ENCODE measurements at regions not wholly inside any gene's neighbourhood (a gene's known extent, or its start where the extent isn't known, plus 50 kb on each side); places are given as distances from the start of the nearest gene placed in this dataset.

DNA sequence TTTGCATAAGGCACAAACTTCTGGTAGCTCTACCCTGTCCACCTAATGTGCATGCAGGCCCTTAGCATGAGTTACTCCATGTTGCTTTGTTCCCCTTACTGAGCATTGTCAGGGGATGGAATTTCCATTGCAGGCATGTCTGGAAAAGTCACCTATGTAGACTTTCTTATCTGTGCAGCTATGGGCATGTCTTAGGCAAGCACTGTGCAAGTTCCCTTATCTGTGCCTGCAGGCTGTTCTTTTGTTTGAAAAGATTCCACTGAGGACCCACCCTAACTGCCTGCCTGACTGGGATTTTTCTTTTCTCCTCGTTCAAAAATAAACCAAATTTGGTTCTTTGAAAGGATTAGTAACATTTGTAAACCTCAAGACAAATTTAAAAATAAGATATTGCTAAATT lies 587.0 kb downstream of the CDH18 start:
- CTCF ChIA-PET: no interaction called here
- H3K4me3 Mint-ChIP-seq (ENCODE audit: unreplicated experiment): no peak overlapping the region
- peaks cover 10% of the 10 kb centered on the region for H3K9me3 Mint-ChIP-seq (ENCODE audit: unreplicated experiment)
- DNase-seq: peak in 1 of 2 experiments; percentile 17
- no peaks in the 10 kb centered on the region for H3K27me3 Mint-ChIP-seq (ENCODE audit: insufficient read depth, unreplicated experiment)
- H3K4me1 Mint-ChIP-seq (ENCODE audit: low read depth, unreplicated experiment): no peaks in the 10 kb centered on the region
- Histone ChIP-seq H3K9me3 (0 out of 2 replicates have a peak, but pooled peaks cover 5% of the 10 kb centered on the region), H3K4me3 (ENCODE audit: low read depth, low read length) (no peak overlapping the region), H3K36me3 (ENCODE audit: control insufficient read depth, insufficient read depth, low read length) (no peaks in the 10 kb centered on the region), H3K27me3 (replicated peaks; ENCODE audit: control insufficient read depth, insufficient read depth, low read length) (no peaks in the 10 kb centered on the region), H3K4me1 (no peaks in the 10 kb centered on the region)
- no peaks in the 10 kb centered on the region for H3K36me3 Mint-ChIP-seq (ENCODE audit: insufficient read depth, unreplicated experiment)
- TF ChIP-seq, protein P1, sequence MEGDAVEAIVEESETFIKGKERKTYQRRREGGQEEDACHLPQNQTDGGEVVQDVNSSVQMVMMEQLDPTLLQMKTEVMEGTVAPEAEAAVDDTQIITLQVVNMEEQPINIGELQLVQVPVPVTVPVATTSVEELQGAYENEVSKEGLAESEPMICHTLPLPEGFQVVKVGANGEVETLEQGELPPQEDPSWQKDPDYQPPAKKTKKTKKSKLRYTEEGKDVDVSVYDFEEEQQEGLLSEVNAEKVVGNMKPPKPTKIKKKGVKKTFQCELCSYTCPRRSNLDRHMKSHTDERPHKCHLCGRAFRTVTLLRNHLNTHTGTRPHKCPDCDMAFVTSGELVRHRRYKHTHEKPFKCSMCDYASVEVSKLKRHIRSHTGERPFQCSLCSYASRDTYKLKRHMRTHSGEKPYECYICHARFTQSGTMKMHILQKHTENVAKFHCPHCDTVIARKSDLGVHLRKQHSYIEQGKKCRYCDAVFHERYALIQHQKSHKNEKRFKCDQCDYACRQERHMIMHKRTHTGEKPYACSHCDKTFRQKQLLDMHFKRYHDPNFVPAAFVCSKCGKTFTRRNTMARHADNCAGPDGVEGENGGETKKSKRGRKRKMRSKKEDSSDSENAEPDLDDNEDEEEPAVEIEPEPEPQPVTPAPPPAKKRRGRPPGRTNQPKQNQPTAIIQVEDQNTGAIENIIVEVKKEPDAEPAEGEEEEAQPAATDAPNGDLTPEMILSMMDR (IDR thresholded peaks at IDR 0.05; ENCODE audit: insufficient read depth in 1 of 2, low read depth in 1 of 2, low read length in 1 of 2, severe bottlenecking in 1 of 2, unreplicated experiment in 1 of 2): no peak
- intact Hi-C loops (cut with micrococcal nuclease; ENCODE audit: unreplicated experiment): no loop called here
- POLR2A ChIA-PET: no interaction called here
- no peak overlapping the region for H3K27ac Mint-ChIP-seq (ENCODE audit: unreplicated experiment)
- BruUV-seq (replicated peaks): no TSS peak

DNA sequence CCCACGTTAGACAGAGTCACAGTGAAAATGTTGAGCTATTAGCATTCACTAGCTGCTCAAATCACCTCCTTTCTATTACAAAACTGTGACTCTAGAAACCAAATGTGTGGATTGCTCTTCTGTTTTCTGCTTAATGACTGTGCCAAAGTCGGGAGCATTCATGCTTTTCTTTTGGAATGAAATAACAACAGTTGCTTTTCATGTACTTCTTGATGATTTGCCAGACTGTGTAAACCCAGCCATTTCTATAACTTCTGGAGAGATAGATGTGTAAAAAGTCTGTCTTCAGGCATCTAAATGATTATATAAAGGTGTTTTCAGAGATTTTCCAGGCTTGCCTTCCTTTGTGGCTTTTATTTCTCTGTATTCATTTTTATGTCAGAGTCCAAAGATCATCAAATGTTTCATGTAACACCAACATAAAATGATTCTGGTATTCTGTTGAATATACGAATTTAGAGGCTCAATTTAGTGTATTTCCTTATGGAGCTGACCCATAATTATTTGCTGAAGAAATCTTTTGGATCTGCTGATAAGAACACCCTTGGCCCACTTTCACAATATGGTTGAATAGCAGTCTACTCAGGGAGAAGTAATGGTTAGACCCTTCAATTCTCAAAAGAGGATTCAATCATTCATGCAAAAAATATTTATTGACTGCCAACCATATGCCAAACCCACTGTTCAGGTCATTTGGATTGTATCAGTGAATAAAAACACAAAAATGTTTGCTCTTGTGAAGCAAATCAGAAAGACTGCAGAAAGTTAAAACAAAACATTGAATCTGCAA lies 581.2 kb downstream of the CDH18 start:
- Mint-ChIP-seq H3K36me3 (ENCODE audit: insufficient read depth, unreplicated experiment) (no peaks in the 10 kb centered on the region), H3K27ac (ENCODE audit: unreplicated experiment) (no peak overlapping the region), H3K4me1 (ENCODE audit: low read depth, unreplicated experiment) (no peaks in the 10 kb centered on the region), H3K9me3 (ENCODE audit: unreplicated experiment) (no peaks in the 10 kb centered on the region), H3K27me3 (ENCODE audit: insufficient read depth, unreplicated experiment) (peaks cover 5% of the 10 kb centered on the region), H3K4me3 (ENCODE audit: unreplicated experiment) (no peak overlapping the region)
- no TSS peak for BruUV-seq (replicated peaks)
- ChIA-PET CTCF (no interaction called here), POLR2A (no interaction called here)
- intact Hi-C loops (cut with micrococcal nuclease; ENCODE audit: unreplicated experiment): no loop called here
- no peaks in the 10 kb centered on the region for H3K27me3 ChIP-seq (replicated peaks; ENCODE audit: control insufficient read depth, insufficient read depth, low read length)
- H3K4me1 ChIP-seq: no peaks in the 10 kb centered on the region
- no peak for DNase-seq
- TF ChIP-seq, protein P1 (IDR thresholded peaks at IDR 0.05; ENCODE audit: insufficient read depth in 1 of 2, low read depth in 1 of 2, low read length in 1 of 2, severe bottlenecking in 1 of 2, unreplicated experiment in 1 of 2): no peak
- no peak overlapping the region for H3K4me3 ChIP-seq (ENCODE audit: low read depth, low read length)
- no peaks in the 10 kb centered on the region for H3K36me3 ChIP-seq (ENCODE audit: control insufficient read depth, insufficient read depth, low read length)
- H3K9me3 ChIP-seq: peaks cover 10% of the 10 kb centered on the region; the same call in 1 of the 2 replicates

DNA sequence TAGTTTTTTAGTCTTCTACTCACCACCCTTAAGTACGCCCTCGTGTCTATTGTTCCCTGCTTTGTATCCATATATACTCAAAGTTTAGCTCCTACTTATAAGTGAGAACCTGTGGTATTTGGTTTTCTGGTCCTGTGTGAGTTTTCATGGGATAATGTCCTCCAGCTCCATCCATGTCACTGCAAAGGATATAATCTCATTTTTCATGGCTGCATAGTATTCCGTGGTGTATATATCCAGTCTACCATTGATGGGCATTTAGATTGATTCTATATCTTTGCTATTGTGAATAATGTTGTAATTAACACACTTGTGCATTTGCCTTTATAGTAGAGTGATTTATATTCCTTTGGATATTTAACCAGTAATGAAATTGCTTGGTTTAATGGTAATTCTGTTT lies 579.9 kb downstream of the CDH18 start:
- no peaks in the 10 kb centered on the region for H3K9me3 Mint-ChIP-seq (ENCODE audit: unreplicated experiment)
- Histone ChIP-seq H3K36me3 (ENCODE audit: control insufficient read depth, insufficient read depth, low read length) (no peaks in the 10 kb centered on the region), H3K9me3 (peaks cover 8% of the 10 kb centered on the region; the same call in 1 of the 2 replicates), H3K4me3 (ENCODE audit: low read depth, low read length) (no peak overlapping the region), H3K27me3 (replicated peaks; ENCODE audit: control insufficient read depth, insufficient read depth, low read length) (no peaks in the 10 kb centered on the region), H3K4me1 (no peaks in the 10 kb centered on the region)
- POLR2A ChIA-PET: no interaction called here
- H3K4me3 Mint-ChIP-seq (ENCODE audit: unreplicated experiment): no peak overlapping the region
- H3K36me3 Mint-ChIP-seq (ENCODE audit: insufficient read depth, unreplicated experiment): no peaks in the 10 kb centered on the region
- DNase-seq: no peak
- TF ChIP-seq, protein P1 (IDR thresholded peaks at IDR 0.05; ENCODE audit: insufficient read depth in 1 of 2, low read depth in 1 of 2, low read length in 1 of 2, severe bottlenecking in 1 of 2, unreplicated experiment in 1 of 2): no peak
- intact Hi-C loops (cut with micrococcal nuclease; ENCODE audit: unreplicated experiment): no loop called here
- no TSS peak for BruUV-seq (replicated peaks)
- no peak overlapping the region for H3K27ac Mint-ChIP-seq (ENCODE audit: unreplicated experiment)
- CTCF ChIA-PET: no interaction called here
- peaks cover 7% of the 10 kb centered on the region for H3K27me3 Mint-ChIP-seq (ENCODE audit: insufficient read depth, unreplicated experiment)
- no peaks in the 10 kb centered on the region for H3K4me1 Mint-ChIP-seq (ENCODE audit: low read depth, unreplicated experiment)
